HEK293 (cell line): ENCODE measurements at regions not wholly inside any gene's neighbourhood (a gene's known extent, or its start where the extent isn't known, plus 50 kb on each side); places are given as distances from the start of the nearest gene placed in this dataset.

ENCODE experiments used
- BCL6B ChIP-seq: fragments of 450-650 bp; formaldehyde crosslinking; IDR thresholded peaks from 2 replicates; pipeline ENCODE4 v1.5.1; 2017; ENCODE audit warnings: missing biosample characterization, missing genetic modification characterization
- CTCF ChIP-seq: fragments of 450-650 bp; formaldehyde crosslinking; IDR thresholded peaks from 2 replicates; pipeline ENCODE4 v1.5.1; 2016; ENCODE audit warnings: missing biosample characterization, missing genetic modification characterization
- KLF10 ChIP-seq: fragments of 450-650 bp; IDR thresholded peaks from 2 replicates; pipeline ENCODE4 v1.5.1; 2018; ENCODE audit warnings: missing biosample characterization, mild to moderate bottlenecking, missing genetic modification characterization
- MEIS1 ChIP-seq: sonication (generic); formaldehyde crosslinking; IDR thresholded peaks from 2 replicates; pipeline ENCODE4 v1.8.1; 2022; ENCODE audit warnings: missing genetic modification reagents, mild to moderate bottlenecking, borderline replicate concordance
- TRIM28 ChIP-seq: IDR thresholded peaks from 2 replicates; pipeline ENCODE4 v1.6.1; 2011; ENCODE audit warnings: low read length, control low read depth, borderline replicate concordance
- ZNF121 ChIP-seq: fragments of 450-650 bp; formaldehyde crosslinking; IDR thresholded peaks from 2 replicates; pipeline ENCODE4 v1.5.1; 2016; ENCODE audit warnings: missing biosample characterization, missing genetic modification characterization
- ZNF140 ChIP-seq: fragments of 450-650 bp; formaldehyde crosslinking; IDR thresholded peaks from 2 replicates; pipeline ENCODE4 v1.5.1; 2016; ENCODE audit warnings: missing biosample characterization, missing genetic modification characterization
- ZNF302 ChIP-seq: fragments of 450-650 bp; formaldehyde crosslinking; IDR thresholded peaks from 2 replicates; pipeline ENCODE4 v1.5.1; 2016; ENCODE audit warnings: missing biosample characterization, missing genetic modification characterization, low read depth
- ZNF449 ChIP-seq: fragments of 450-650 bp; formaldehyde crosslinking; IDR thresholded peaks from 2 replicates; pipeline ENCODE4 v1.5.1; 2017; ENCODE audit warnings: missing biosample characterization, mild to moderate bottlenecking, missing genetic modification characterization, moderate library complexity
- ZNF473 ChIP-seq: fragments of 450-650 bp; formaldehyde crosslinking; IDR thresholded peaks from 2 replicates; pipeline ENCODE4 v1.5.1; 2017; ENCODE audit warnings: missing biosample characterization, missing genetic modification characterization
- ZNF48 ChIP-seq: fragments of 450-650 bp; formaldehyde crosslinking; IDR thresholded peaks from 2 replicates; pipeline ENCODE4 v1.5.1; 2016; ENCODE audit warnings: missing biosample characterization, missing genetic modification characterization
- ZNF704 ChIP-seq: fragments of 450-650 bp; formaldehyde crosslinking; IDR thresholded peaks from 2 replicates; pipeline ENCODE4 v1.5.1; 2016; ENCODE audit warnings: missing biosample characterization, missing genetic modification characterization
- ZSCAN23 ChIP-seq: fragments of 450-650 bp; formaldehyde crosslinking; IDR thresholded peaks from 2 replicates; pipeline ENCODE4 v1.5.1; 2016; ENCODE audit warnings: missing biosample characterization, missing genetic modification characterization

GRCh38 chr15:44873103-44873502 is 83.4 kb upstream of the TERB2 start:
- TF ChIP-seq ZNF302 (tag by site-specific recombination) (no peak), CTCF (tag by site-specific recombination) (no peak), BCL6B (no peak), ZNF449 (tag by site-specific recombination) (no peak), ZNF704 (tag by site-specific recombination) (no peak), MEIS1 (CRISPR knock-in tag) (no peak), TRIM28 (no peak), ZSCAN23 (tag by site-specific recombination) (no peak), ZNF473 (tag by site-specific recombination) (no peak), ZNF48 (tag by site-specific recombination) (no peak), ZNF140 (tag by site-specific recombination) (no peak), ZNF121 (no peak), KLF10 (tag by site-specific recombination) (no peak)
